Lung (tissue), 11 donors: ENCODE measurements at regions not wholly inside any gene's neighbourhood (a gene's known extent, or its start where the extent isn't known, plus 50 kb on each side); places are given as distances from the start of the nearest gene placed in this dataset.
A peak's percentile ranks its signal among the peaks of the same experiment; 100 is the strongest.

ENCODE experiments used
- ATAC-seq: fragments of 200-7000 bp; cut with Tn5 transposase; one replicate; pipeline ENCODE4 v1.9.1; 2020; ENCODE audit warnings: moderate number of reproducible peaks; ENCODE audit not compliant: insufficient read depth, low FRiP score
- DNase-seq, 3 donors: peaks; one replicate each; pipeline ENCODE4 v3.0.0-alpha.2; 2013 to 2017
- H3K27ac ChIP-seq, 2 donors: one replicate each; pipeline ENCODE4 v1.5.1; 2013; ENCODE audit warnings: mild to moderate bottlenecking in 2 of 2, moderate library complexity in 2 of 2, control low read depth in 1 of 2, inconsistent platforms in 1 of 2, low read depth in 1 of 2, low read length in 1 of 2
- H3K27me3 ChIP-seq, 3 donors: one replicate each; pipeline ENCODE4 v1.5.1; 2013; ENCODE audit warnings: low read length in 2 of 3; ENCODE audit not compliant: control insufficient read depth in 3 of 3, insufficient read depth in 3 of 3
- H3K36me3 ChIP-seq, 4 donors: one replicate each; pipeline ENCODE4 v1.5.1; 2013; ENCODE audit warnings: low read length in 4 of 4, mild to moderate bottlenecking in 1 of 4, moderate library complexity in 1 of 4; ENCODE audit not compliant: control insufficient read depth in 4 of 4, insufficient read depth in 4 of 4
- H3K4me1 ChIP-seq, 5 donors: one replicate each; pipeline ENCODE4 v1.5.1; 2013; ENCODE audit warnings: low read length in 5 of 5, mild to moderate bottlenecking in 2 of 5, moderate library complexity in 1 of 5; ENCODE audit not compliant: control insufficient read depth in 5 of 5, insufficient read depth in 5 of 5
- H3K4me3 ChIP-seq: one replicate; pipeline ENCODE4 v1.5.1; 2013; ENCODE audit warnings: mild to moderate bottlenecking, control low read depth, moderate library complexity
- H3K9ac ChIP-seq, 2 donors: one replicate each; pipeline ENCODE4 v1.5.1; 2013; ENCODE audit warnings: low read length in 2 of 2, control low read depth in 1 of 2; ENCODE audit not compliant: insufficient read depth in 1 of 2
- H3K9me3 ChIP-seq, 4 donors: one replicate each; pipeline ENCODE4 v1.5.1; 2013; ENCODE audit warnings: low read length in 3 of 4, mild to moderate bottlenecking in 1 of 4, moderate library complexity in 1 of 4; ENCODE audit not compliant: control insufficient read depth in 4 of 4, insufficient read depth in 3 of 4
- WGBS, 2 donors: extraction: QIAGEN DNeasy Blood & Tissue Kit; methylation state at CpG; one replicate each; pipeline ENCODE4 v1.1.7; 2013; 5-methylcytosine and 5-hydroxymethylcytosine counted together
- TF ChIP-seq, protein P1 (sequence below): IDR thresholded peaks from 2 replicates; pipeline ENCODE4 v1.5.1; 2012; ENCODE audit warnings: mild to moderate bottlenecking; ENCODE audit errors: control extremely low read depth, extremely low read depth
- donor health status: control.
- donor health status: control.
- donor health status: Bipolar disorder and iron deficiency.
- donor health status: healthy.
- donor health status: DM: yes; HTN: yes; CAD: no.

DNA sequence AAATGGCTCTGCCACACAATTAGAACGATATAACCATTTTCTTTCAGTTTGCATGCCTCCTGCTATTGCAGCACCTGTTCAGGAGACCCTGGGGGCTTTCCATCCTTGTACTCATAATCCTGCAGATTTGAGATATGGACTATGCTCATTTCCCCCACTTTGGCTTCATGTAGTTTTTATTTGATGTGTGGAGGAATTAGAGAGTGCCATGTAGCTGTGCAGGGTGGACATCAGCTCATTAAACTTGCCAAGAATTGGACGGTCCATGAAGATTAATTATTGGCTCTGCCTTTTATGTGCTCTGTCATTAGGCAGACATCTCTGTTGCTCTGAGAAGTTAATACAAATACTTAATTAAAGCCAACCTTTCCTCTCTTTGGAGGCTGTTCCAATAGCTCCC lies 66.2 kb upstream of the CD83 start:
- H3K27me3 ChIP-seq = no peaks in the 10 kb centered on the region
- no peak overlapping the region for H3K9ac ChIP-seq
- no peaks in the 10 kb centered on the region for H3K4me1 ChIP-seq
- 82% methylated on average over 2 of the region's 2 CpGs for WGBS, 2 donors
- TF ChIP-seq, protein P1, sequence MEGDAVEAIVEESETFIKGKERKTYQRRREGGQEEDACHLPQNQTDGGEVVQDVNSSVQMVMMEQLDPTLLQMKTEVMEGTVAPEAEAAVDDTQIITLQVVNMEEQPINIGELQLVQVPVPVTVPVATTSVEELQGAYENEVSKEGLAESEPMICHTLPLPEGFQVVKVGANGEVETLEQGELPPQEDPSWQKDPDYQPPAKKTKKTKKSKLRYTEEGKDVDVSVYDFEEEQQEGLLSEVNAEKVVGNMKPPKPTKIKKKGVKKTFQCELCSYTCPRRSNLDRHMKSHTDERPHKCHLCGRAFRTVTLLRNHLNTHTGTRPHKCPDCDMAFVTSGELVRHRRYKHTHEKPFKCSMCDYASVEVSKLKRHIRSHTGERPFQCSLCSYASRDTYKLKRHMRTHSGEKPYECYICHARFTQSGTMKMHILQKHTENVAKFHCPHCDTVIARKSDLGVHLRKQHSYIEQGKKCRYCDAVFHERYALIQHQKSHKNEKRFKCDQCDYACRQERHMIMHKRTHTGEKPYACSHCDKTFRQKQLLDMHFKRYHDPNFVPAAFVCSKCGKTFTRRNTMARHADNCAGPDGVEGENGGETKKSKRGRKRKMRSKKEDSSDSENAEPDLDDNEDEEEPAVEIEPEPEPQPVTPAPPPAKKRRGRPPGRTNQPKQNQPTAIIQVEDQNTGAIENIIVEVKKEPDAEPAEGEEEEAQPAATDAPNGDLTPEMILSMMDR = no peak
- no peaks in the 10 kb centered on the region for H3K9me3 ChIP-seq
- no peaks in the 10 kb centered on the region for H3K36me3 ChIP-seq
- no peak overlapping the region for H3K27ac ChIP-seq
- no peak overlapping the region for H3K4me3 ChIP-seq
- ATAC-seq (no peak), DNase-seq (no peak)

DNA sequence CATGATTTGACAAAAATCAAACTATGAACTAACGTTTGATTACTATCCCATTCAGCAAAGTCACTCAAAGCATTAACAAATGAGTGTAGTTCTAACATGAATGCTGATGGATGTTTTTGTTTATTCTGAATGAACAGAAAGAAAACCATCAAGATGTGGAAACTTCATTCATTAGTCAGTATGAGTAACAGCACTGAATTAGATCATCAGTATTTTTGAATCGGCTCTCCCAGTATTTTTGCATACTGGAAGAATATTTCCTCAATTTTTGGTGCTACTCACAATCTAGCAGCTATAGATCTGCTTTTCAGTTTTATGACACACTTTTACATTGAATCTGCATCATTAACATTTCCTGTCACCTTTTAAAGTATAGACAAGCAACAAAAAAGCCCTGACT lies 63.8 kb upstream of the CD83 start:
- 79 to 86% methylated on average over 2 of the region's 2 CpGs for WGBS, 2 donors
- H3K36me3 ChIP-seq = no peaks in the 10 kb centered on the region

DNA sequence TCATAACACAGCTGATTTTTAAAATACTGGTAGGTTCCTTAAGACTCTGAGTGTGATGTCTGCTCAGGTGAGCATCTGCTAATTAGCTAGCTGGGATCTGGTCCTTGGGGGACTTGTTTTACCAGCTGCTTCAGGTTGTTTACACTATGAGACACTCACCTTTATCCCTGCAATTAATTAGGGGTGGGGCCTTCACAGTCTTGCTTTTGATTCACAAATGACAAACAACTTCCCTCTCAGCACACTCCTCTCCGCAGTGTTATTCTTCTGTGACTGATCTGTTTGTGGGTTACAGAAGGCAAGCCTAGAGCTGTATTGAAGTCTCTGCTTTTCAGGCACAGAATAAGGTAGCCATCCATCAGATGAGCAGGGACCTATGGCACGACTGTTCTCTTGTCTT lies 62.0 kb upstream of the CD83 start:
- TF ChIP-seq, protein P1 = no peak
- Histone ChIP-seq H3K36me3 (no peaks in the 10 kb centered on the region), H3K4me3 (no peak overlapping the region), H3K27ac (no peak overlapping the region), H3K27me3 (no peaks in the 10 kb centered on the region), H3K9me3 (no peaks in the 10 kb centered on the region), H3K4me1 (no peaks in the 10 kb centered on the region), H3K9ac (no peak overlapping the region)
- 61 to 85% methylated on average over 2 of the region's 2 CpGs for WGBS, 2 donors
- no peak for DNase-seq
- no peak for ATAC-seq

More for the DNA sequence above, 63.8 kb upstream of the CD83 start:
- ATAC-seq (no peak), DNase-seq (no peak)
- Histone ChIP-seq H3K4me1 (no peaks in the 10 kb centered on the region), H3K27ac (no peak overlapping the region), H3K27me3 (no peaks in the 10 kb centered on the region), H3K4me3 (no peak overlapping the region), H3K9ac (no peak overlapping the region), H3K9me3 (no peaks in the 10 kb centered on the region)
- TF ChIP-seq, protein P1 = no peak

DNA sequence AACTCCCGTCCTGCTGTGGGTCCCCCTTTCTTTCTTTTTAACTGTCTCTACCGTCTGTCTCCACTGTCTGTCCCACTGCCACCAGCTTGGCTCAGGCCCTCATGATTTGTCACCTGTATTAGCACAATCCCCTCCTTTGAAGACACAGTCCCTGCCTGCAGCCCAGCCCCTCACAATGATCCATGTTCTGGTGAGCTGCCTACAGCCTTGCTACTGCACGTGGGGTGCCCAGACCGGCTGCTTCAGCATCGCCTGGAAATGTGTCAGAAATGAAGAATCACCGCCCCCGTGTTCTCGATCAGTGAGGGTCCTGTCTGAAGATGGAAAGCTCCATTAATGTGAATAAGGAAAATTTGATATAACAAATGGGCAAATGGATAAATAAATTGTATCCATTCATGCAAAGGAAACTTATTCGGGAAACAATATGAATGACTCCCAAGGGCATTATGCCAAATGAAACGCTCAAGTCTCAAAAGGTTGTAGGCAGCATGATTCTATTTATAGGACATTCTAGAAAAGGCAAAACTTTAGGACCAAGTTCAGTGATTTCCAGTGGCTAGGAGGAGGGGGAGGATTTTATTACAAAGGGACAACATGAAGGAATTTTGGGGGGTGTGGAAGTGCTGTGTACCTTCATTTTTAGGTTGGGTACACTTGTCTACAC lies 59.4 kb upstream of the CD83 start:
- DNase-seq = peak in 2 of 3 donors; percentile 31 to 56
- no peaks in the 10 kb centered on the region for H3K4me1 ChIP-seq
- H3K27me3 ChIP-seq = no peaks in the 10 kb centered on the region
- TF ChIP-seq, protein P1 = no peak
- no peaks in the 10 kb centered on the region for H3K9me3 ChIP-seq
- no peak overlapping the region for H3K27ac ChIP-seq
- no peaks in the 10 kb centered on the region for H3K36me3 ChIP-seq
- no peak overlapping the region for H3K4me3 ChIP-seq
- no peak overlapping the region for H3K9ac ChIP-seq
- WGBS, 2 donors = 73 to 83% methylated on average over 10 of the region's 10 CpGs
- no peak for ATAC-seq
